Hepatocyte (in vitro differentiated cells): ENCODE measurements at regions not wholly inside any gene's neighbourhood (a gene's known extent, or its start where the extent isn't known, plus 50 kb on each side); places are given as distances from the start of the nearest gene placed in this dataset.

ENCODE experiments used
- DNase-seq: peaks from one replicate; pipeline ENCODE4 v3.0.0-alpha.2; 2016; ENCODE audit warnings: low spot score
- H2AFZ ChIP-seq: fragments of 200-600 bp; sonication (generic); 2 replicates; pipeline ENCODE4 v1.6.0; 2016; ENCODE audit warnings: antibody characterized with exemption, mild to moderate bottlenecking
- H3K27ac ChIP-seq: fragments of 200-600 bp; sonication (generic); 2 replicates; pipeline ENCODE4 v1.5.1; 2016; ENCODE audit warnings: mild to moderate bottlenecking
- H3K27me3 ChIP-seq: fragments of 200-600 bp; sonication (generic); 2 replicates; pipeline ENCODE4 v1.6.1; 2016
- H3K36me3 ChIP-seq: fragments of 200-600 bp; sonication (generic); replicated peaks from 2 replicates; pipeline ENCODE4 v1.5.1; 2016; ENCODE audit warnings: low read depth; ENCODE audit not compliant: insufficient read depth
- H3K4me1 ChIP-seq: fragments of 200-600 bp; sonication (generic); 2 replicates; pipeline ENCODE4 v1.5.1; 2016; ENCODE audit warnings: mild to moderate bottlenecking, moderate library complexity; ENCODE audit not compliant: insufficient read depth
- H3K4me2 ChIP-seq: fragments of 200-600 bp; sonication (generic); 2 replicates; pipeline ENCODE4 v1.6.0; 2016
- H3K4me3 ChIP-seq: fragments of 200-600 bp; sonication (generic); 2 replicates; pipeline ENCODE4 v1.5.1; 2016; ENCODE audit warnings: mild to moderate bottlenecking
- H3K79me2 ChIP-seq: fragments of 200-600 bp; sonication (generic); 2 replicates; pipeline ENCODE4 v1.6.0; 2017; ENCODE audit warnings: mild to moderate bottlenecking
- H3K9me2 ChIP-seq: fragments of 200-600 bp; sonication (generic); replicated peaks from 2 replicates; pipeline ENCODE4 v1.6.0; 2017; ENCODE audit warnings: mild to moderate bottlenecking; ENCODE audit not compliant: insufficient read depth
- H3K9me3 ChIP-seq: fragments of 200-600 bp; sonication (generic); 2 replicates; pipeline ENCODE4 v1.5.1; 2016; ENCODE audit warnings: low read depth, mild to moderate bottlenecking
- H4K20me1 ChIP-seq: fragments of 200-600 bp; sonication (generic); 2 replicates; pipeline ENCODE4 v1.6.0; 2016; ENCODE audit warnings: mild to moderate bottlenecking; ENCODE audit not compliant: insufficient read depth, poor library complexity, severe bottlenecking
- EZH2 ChIP-seq: fragments of 200-600 bp; sonication (generic); IDR thresholded peaks from 2 replicates; pipeline ENCODE4 v1.6.1; 2016; ENCODE audit warnings: antibody characterized with exemption, mild to moderate bottlenecking, borderline replicate concordance
- EZH2phosphoT487 ChIP-seq: fragments of 200-600 bp; sonication (generic); IDR thresholded peaks from one replicate; pipeline ENCODE4 v1.6.1; 2018; ENCODE audit warnings: antibody characterized with exemption, mild to moderate bottlenecking, low read depth, moderate library complexity; ENCODE audit not compliant: unreplicated experiment, severe bottlenecking
- WGBS: methylation state at CpG from one replicate; pipeline ENCODE4 v1.1.6; 2016; ENCODE audit warnings: low lambda C conversion rate; ENCODE audit errors: missing lambda C conversion rate; 5-methylcytosine and 5-hydroxymethylcytosine counted together
- TF ChIP-seq, protein P1 (sequence below): fragments of 200-600 bp; sonication (generic); IDR thresholded peaks from 2 replicates; pipeline ENCODE4 v1.5.1; 2016; ENCODE audit warnings: antibody characterized with exemption, mild to moderate bottlenecking; ENCODE audit not compliant: poor library complexity

DNA sequence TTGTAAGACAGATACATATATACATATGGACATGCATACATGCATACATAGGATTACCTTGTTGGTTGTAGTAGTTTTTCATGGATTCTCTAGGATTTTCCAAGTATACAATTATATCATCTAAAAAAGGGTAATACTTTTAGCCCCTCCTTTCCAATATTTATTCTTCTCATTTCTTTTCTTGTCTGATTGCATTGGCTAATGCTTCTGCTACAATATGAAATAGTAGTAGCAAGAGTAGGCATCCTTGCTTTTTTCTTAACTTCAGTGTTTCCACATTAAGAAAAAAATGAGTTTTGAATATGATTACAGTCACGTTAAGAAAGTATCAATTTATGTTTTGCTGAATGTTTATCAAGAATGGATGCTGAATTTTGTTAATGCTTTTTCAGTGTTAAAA is 58.0 kb downstream of the RBFOX3 start:
- no peak for TF ChIP-seq EZH2phosphoT487
- TF ChIP-seq, protein P1, sequence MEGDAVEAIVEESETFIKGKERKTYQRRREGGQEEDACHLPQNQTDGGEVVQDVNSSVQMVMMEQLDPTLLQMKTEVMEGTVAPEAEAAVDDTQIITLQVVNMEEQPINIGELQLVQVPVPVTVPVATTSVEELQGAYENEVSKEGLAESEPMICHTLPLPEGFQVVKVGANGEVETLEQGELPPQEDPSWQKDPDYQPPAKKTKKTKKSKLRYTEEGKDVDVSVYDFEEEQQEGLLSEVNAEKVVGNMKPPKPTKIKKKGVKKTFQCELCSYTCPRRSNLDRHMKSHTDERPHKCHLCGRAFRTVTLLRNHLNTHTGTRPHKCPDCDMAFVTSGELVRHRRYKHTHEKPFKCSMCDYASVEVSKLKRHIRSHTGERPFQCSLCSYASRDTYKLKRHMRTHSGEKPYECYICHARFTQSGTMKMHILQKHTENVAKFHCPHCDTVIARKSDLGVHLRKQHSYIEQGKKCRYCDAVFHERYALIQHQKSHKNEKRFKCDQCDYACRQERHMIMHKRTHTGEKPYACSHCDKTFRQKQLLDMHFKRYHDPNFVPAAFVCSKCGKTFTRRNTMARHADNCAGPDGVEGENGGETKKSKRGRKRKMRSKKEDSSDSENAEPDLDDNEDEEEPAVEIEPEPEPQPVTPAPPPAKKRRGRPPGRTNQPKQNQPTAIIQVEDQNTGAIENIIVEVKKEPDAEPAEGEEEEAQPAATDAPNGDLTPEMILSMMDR: no peak
- no peak for TF ChIP-seq EZH2
- WGBS: 96% methylated on average over 1 of the region's 1 CpG
- DNase-seq: no peak

DNA sequence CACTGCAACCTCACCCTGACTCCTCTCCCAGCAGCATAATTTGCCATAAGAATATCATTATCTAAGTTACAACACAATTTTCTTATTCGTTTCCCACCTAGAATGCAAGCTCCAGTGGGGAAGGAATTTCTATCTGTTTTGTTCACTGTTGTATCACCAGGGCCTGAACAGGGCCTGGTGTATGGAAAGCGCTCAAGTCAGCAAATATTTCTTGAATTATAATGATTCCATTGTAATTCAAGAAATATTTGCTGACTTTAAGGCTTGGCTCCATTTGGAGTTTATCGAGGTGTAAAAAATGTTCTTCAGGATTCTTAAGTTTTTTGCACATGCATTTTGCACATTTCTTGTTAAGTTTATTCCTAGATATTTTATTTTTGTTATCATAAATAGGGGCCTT is 58.4 kb downstream of the RBFOX3 start:
- no peaks in the 10 kb centered on the region for H3K79me2 ChIP-seq
- DNase-seq: no peak
- H3K9me2 ChIP-seq: no peaks in the 10 kb centered on the region
- H3K36me3 ChIP-seq: no peaks in the 10 kb centered on the region
- no peaks in the 10 kb centered on the region for H3K9me3 ChIP-seq
- H2AFZ ChIP-seq: no peak overlapping the region
- 87% methylated on average over 3 of the region's 3 CpGs for WGBS
- no peaks in the 10 kb centered on the region for H3K27me3 ChIP-seq
- no peak overlapping the region for H3K4me2 ChIP-seq
- no peaks in the 10 kb centered on the region for H3K4me1 ChIP-seq
- H3K4me3 ChIP-seq: no peak overlapping the region
- H4K20me1 ChIP-seq: no peaks in the 10 kb centered on the region
- no peak for TF ChIP-seq EZH2phosphoT487
- TF ChIP-seq, protein P1: no peak
- TF ChIP-seq EZH2: no peak
- no peak overlapping the region for H3K27ac ChIP-seq

More for the DNA sequence above, 58.0 kb downstream of the RBFOX3 start:
- Histone ChIP-seq H3K27ac (no peak overlapping the region), H3K4me2 (no peak overlapping the region), H4K20me1 (no peaks in the 10 kb centered on the region), H3K36me3 (no peaks in the 10 kb centered on the region), H3K4me1 (no peaks in the 10 kb centered on the region), H3K79me2 (no peaks in the 10 kb centered on the region), H3K9me3 (no peaks in the 10 kb centered on the region), H3K4me3 (no peak overlapping the region), H3K9me2 (no peaks in the 10 kb centered on the region), H3K27me3 (no peaks in the 10 kb centered on the region), H2AFZ (no peak overlapping the region)

DNA sequence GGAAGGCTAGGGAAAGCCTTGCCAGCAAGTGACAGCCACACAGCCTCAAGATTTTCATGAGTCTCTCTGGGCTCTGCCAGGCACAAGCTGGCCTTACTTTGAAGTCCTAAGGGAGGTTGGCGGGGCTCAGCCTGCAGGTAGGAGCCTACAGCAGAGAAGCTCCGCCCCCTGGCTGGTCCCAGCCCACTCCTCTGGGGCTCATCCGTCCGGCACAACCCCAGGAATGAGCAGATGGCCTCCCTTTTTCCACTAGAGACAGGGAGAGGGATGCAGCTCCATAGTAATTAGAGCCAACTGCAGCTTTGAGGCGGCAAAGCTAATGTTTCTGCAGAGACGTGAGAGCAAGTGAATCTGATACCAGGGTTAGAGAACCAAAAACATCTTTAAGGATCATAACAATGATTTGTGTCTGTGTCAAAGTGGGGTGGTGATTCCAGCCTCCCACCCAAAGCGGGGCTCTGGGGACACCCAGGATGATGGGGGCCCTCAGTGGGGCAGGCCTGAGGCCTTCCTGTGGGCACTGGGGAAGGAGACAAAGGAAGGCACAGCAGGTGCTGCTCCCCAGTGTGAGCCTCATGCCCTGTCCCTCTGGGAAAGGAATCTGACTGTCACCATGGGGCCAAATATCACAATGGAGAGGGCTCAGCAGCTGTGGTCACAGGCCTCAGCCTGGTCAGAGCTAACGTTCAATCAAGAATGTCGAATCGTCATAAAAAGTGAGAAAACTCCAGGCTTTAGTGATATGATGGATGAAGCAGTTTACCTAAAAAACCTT is 61.5 kb downstream of the RBFOX3 start:
- no peak for TF ChIP-seq EZH2phosphoT487
- TF ChIP-seq EZH2: no peak
- TF ChIP-seq, protein P1: no peak
- H3K9me2 ChIP-seq: no peaks in the 10 kb centered on the region
- no peaks in the 10 kb centered on the region for H4K20me1 ChIP-seq
- H3K9me3 ChIP-seq: no peaks in the 10 kb centered on the region
- no peak overlapping the region for H3K4me2 ChIP-seq
- H3K36me3 ChIP-seq: no peaks in the 10 kb centered on the region
- H3K4me1 ChIP-seq: no peaks in the 10 kb centered on the region
- no peak for DNase-seq
- no peak overlapping the region for H2AFZ ChIP-seq
- WGBS: 75% methylated on average over 10 of the region's 10 CpGs
- H3K79me2 ChIP-seq: no peaks in the 10 kb centered on the region
- no peak overlapping the region for H3K27ac ChIP-seq
- H3K4me3 ChIP-seq: no peak overlapping the region
- no peaks in the 10 kb centered on the region for H3K27me3 ChIP-seq
